ENCODE measurements at regions not wholly inside any gene's neighbourhood (a gene's known extent, or its start where the extent isn't known, plus 50 kb on each side); places are given as distances from the start of the nearest gene placed in this dataset.

- DNase-seq (ENCODE audit: low read depth) = no peak
These were observed 532.3 kb downstream of the MAFB start for GRCh38 chr20:40156600-40157317.

DNA sequence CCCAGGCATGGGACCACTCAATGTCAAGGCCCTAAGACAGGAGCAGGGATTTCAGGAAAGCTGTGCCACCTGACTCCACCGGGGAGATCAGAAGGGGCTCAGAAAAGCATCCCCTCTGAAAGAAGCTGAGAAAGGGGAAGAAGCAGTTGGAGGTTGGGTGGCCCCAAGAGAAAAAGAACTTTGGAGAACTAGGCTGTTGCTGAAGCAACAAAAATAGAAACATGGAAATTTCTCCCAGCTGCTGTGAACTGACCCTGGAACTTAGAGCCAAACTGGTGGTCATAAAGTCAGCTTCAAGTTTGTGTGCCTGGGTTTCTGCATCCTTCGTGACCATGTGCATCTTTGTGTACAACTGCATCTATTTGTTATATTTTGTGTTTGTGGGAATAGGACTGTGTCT, 534.5 kb downstream of the MAFB start:
- DNase-seq (ENCODE audit: low read depth) = no peak

DNA sequence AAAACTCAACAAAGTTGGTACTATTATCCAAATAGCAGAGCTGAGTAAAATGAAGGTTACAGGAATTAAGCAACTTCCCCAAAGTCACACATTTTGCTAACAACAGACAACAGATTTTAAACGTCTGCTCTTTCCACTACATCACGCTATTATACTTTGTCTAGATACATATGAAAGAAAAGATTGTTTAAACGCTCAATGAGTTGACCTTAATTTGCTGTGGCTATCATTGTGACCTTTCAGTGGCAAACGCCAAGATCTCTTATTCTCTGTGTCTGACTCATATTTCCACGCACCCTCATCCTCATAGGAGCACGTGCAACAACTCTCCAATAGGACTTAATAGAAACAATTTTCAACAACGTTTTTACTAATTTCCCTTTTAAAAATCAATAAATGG, 540.1 kb downstream of the MAFB start:
- DNase-seq (ENCODE audit: low read depth) = no peak

DNA sequence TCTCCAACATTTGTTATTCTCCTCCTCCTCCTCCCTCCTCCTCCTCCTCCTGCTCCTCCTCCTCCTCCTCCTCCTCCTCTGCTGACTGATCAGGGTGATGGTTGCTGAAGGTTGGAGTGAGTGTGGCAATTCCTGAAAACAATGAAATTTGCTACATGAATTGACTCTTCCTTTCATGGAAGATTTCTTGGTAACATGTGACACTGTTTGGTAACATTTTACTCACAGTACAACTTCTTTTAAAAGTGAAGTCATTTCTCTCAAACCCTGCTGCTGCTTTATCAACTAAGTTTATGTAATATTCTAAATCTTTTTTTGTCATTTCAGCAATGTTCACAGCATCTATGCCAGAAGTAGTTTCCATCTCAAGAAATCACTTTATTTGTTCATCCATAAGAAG, 543.0 kb downstream of the MAFB start:
- DNase-seq (ENCODE audit: low read depth) = no peak

- no peak for DNase-seq (ENCODE audit: low read depth)
These were observed 544.5 kb downstream of the MAFB start for GRCh38 chr20:40144581-40144980.

DNA sequence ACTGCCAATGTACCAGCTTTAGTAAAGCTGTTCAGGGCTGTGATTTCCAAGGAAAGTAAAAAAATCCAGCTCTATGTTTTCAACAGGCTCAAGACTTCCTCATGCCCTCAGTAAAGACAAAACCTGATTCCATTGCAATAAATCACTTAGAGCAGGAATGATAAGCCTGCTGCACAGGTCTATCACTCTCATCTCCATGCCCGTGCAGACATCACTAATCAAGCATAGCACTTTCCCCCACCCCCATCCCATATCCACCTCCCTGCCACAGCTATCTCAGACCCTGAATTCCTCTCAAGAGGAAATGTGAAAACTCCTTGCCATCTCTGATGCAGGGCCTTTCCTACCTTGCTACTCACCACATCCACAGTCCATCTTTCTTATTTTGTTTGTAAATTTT, 554.9 kb downstream of the MAFB start:
- no peak for DNase-seq (ENCODE audit: low read depth)

DNA sequence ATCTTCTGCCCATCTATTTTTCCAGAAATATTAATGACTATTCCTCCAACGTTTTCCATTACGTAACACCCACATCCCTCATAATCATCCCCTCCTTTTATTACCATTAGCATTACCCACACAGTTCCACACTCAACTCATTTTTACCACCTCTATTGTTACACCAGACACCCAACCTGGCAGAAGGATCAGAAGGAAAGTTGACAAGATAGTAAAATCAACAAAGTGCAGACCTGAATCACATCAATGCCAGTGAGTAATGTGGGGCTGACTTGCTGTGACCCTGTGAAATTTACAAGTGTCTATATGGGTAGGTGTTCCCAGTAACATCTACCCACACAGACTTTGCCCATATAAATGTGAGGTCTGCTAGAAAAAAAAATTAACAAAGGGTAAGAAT, 568.2 kb downstream of the MAFB start:
- DNase-seq (ENCODE audit: low read depth) = no peak

GRCh38 chr20:40111282-40111681, 577.8 kb downstream of the MAFB start:
- DNase-seq (ENCODE audit: low read depth) = no peak

- DNase-seq (ENCODE audit: low read depth) = no peak
These were observed 578.7 kb downstream of the MAFB start for GRCh38 chr20:40110311-40110831.

GRCh38 chr20:40109136-40109535, 579.9 kb downstream of the MAFB start:
- DNase-seq (ENCODE audit: low read depth) = no peak

DNA sequence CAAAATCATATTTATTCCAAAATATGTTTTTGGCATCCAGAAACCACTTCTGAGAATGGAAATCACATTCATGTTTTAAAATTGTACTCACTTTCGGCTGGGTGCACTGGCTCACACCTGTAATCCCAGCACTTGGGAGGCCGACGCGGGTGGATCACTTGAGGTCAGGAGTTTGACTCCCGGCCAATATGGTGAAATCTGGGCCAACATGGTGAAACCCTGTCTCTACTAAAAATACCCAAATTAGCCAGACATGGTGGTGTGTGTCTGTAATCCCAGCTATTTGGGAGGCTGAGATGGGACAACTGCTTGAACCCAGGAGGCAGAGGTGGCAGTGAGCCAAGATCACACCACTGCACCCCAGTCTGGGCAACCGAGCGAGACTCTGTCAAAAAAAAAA, 580.7 kb downstream of the MAFB start:
- DNase-seq (ENCODE audit: low read depth) = no peak

- DNase-seq (ENCODE audit: low read depth) = no peak
These were observed 584.1 kb downstream of the MAFB start for GRCh38 chr20:40104959-40105358.

- no peak for DNase-seq (ENCODE audit: low read depth)
These were observed 585.6 kb downstream of the MAFB start for GRCh38 chr20:40103420-40103819.

GRCh38 chr20:40101560-40101959, 587.5 kb downstream of the MAFB start:
- DNase-seq (ENCODE audit: low read depth) = no peak

- no peak for DNase-seq (ENCODE audit: low read depth)
These were observed 588.8 kb downstream of the MAFB start for GRCh38 chr20:40100261-40100660.

DNA sequence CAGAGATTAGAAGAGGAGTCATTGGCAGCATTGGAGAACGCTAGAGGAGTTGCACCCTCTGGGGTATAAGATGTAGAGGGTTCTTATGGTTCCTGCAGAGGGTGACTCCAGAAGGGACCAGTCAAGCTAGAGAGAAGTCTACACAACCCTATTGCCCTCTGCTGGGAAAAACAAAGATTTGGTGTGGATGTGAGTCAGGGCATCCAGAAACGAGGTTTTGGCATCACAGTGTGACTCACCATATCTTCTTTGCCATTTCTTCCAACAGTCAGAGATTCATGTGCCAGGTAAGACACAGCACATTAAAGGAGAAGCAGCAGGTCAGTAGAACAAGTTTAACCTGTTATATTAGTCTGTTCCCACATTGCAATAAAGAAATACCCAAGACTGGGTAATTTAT, 598.8 kb downstream of the MAFB start:
- no peak for DNase-seq (ENCODE audit: low read depth)

GRCh38 chr20:40087496-40087895, 601.5 kb downstream of the MAFB start:
- DNase-seq (ENCODE audit: low read depth) = no peak

- no peak for DNase-seq (ENCODE audit: low read depth)
These were observed 603.5 kb downstream of the MAFB start for GRCh38 chr20:40085513-40085912.

DNA sequence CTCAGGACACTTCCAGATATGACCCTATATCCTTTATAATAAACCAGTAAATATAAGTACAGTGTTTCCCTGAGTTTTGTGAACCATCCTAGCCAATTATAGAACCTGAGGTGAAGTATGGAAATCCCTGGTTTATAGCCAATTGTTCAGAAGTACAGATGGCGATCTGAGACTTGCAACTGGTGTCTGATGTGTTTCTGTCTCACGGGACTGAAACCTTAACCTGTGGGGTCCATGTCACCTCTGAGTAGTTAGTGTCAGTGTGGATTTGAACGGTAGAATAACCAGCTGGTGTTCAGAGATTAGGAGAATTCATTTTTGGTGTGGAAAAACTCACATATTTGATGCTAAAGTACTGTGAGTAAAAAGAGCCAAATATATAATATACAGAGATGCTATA, 606.6 kb downstream of the MAFB start:
- no peak for DNase-seq (ENCODE audit: low read depth)

DNA sequence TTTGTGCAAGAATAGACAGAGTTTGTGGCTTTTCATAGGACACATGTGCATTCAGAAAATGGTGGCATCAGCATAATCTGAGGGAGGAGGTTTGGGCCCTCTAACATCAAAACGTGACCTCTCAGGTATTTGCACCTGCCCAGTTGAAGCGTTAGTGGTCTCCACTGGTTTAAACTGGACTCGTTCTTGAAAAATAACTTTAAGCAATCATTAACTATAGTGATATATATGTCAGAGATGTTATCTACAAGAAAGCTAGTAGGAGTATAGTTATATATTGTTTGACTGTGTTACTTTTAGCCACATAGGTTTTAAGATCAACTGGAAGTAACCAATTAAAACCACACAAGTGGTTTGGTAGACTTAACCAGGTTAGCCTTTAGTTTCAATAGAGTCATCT, 607.4 kb downstream of the MAFB start:
- DNase-seq (ENCODE audit: low read depth) = no peak

DNA sequence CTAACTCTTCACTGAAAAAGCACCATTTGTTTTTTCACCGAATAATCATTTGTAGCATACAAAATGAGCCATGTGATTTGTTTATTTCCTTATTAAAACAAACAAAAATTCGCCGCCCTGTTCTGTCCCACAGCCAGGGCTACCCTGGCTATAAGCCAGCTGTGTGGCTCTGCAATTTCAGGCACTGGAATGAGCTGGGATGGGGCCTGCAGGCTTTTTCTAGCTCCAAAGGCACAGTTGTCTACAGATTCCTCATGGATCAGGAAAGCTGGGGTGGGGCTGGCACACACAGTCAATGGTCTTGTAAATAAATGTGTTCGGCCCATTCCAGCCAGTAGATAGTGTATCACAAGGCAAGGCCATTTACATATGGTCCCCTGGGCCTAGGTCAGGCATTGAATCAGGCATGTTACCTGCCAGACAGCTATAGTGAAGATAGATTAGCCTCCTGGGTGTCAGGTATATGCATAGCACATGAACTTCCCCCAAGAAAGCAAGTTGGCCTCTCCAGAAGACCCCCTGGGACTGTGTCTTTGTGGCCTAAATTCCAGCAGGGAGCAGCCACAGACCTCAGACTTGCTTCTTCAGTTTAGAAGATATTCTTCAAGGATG, 608.9 kb downstream of the MAFB start:
- no peak for DNase-seq (ENCODE audit: low read depth)

GRCh38 chr20:40073535-40074111, 615.4 kb downstream of the MAFB start:
- no peak for DNase-seq (ENCODE audit: low read depth)

GRCh38 chr20:40072907-40073306, 616.1 kb downstream of the MAFB start:
- DNase-seq (ENCODE audit: low read depth) = no peak

GRCh38 chr20:40056171-40056570, 632.9 kb downstream of the MAFB start:
- no peak for DNase-seq (ENCODE audit: low read depth)
